PFSK-1 (cell line): ENCODE measurements at regions not wholly inside any gene's neighbourhood (a gene's known extent, or its start where the extent isn't known, plus 50 kb on each side); places are given as distances from the start of the nearest gene placed in this dataset.

Source experiments
- FOXP2 ChIP-seq: optimal IDR thresholded peaks from 2 replicates; pipeline ENCODE3; 2011; ENCODE audit warnings: borderline replicate concordance, control low read depth, inconsistent platforms; ENCODE audit not compliant: insufficient read depth; ENCODE audit errors: extremely low read length, extremely low read depth
- POLR2AphosphoS5 ChIP-seq: IDR thresholded peaks from 2 replicates; pipeline ENCODE4 v1.6.1; 2012; ENCODE audit warnings: low read depth, mild to moderate bottlenecking, control low read depth, low read length, moderate library complexity
- SIN3A ChIP-seq: IDR thresholded peaks from 2 replicates; pipeline ENCODE4 v1.6.1; 2012; ENCODE audit warnings: mild to moderate bottlenecking, low read length, moderate library complexity, borderline replicate concordance; ENCODE audit not compliant: insufficient read depth
- TAF1 ChIP-seq: IDR thresholded peaks from 2 replicates; pipeline ENCODE4 v1.6.1; 2012; ENCODE audit warnings: low read length, control low read depth, borderline replicate concordance; ENCODE audit not compliant: insufficient read depth
- TF ChIP-seq, protein P1 (sequence below), 2 experiments: IDR thresholded peaks; 2 replicates each; pipeline versions ENCODE4 v1.6.1 to v1.8.0; 2011 to 2012; ENCODE audit warnings: low read depth in 2 of 2, low read length in 2 of 2, control low read depth in 1 of 2, inconsistent platforms in 1 of 2, mild to moderate bottlenecking in 1 of 2, moderate library complexity in 1 of 2; ENCODE audit not compliant: insufficient read depth in 1 of 2

DNA sequence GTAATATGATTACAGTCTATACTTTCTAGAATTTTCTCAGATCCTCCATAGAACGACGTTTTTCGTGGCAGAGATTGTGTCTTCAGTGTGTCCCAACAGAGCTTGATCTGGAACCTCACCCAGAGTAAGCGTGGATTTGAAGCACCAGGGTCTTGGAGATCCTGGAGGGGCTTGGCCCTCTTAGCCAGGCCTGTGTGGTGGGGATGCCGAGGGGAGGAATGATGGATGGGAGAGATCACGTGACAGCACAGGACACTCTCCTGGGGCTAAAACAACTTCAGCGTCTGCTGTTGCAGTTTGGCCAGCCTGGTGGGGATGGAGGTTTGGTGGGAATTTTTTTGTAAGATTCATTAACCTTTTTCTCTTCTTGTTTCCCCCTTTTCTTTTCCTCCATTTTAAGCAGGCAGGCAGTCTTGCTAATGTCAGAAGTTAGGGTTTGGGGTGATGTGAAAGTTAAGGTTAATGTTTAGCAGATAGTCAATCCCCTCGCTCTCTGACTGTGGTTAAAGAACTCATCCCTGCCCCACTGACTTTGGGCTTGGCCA, 100.7 kb upstream of the SULF2 start:
- TF ChIP-seq TAF1 (no peak), SIN3A (no peak), POLR2AphosphoS5 (no peak), FOXP2 (no peak)
- TF ChIP-seq, protein P1, sequence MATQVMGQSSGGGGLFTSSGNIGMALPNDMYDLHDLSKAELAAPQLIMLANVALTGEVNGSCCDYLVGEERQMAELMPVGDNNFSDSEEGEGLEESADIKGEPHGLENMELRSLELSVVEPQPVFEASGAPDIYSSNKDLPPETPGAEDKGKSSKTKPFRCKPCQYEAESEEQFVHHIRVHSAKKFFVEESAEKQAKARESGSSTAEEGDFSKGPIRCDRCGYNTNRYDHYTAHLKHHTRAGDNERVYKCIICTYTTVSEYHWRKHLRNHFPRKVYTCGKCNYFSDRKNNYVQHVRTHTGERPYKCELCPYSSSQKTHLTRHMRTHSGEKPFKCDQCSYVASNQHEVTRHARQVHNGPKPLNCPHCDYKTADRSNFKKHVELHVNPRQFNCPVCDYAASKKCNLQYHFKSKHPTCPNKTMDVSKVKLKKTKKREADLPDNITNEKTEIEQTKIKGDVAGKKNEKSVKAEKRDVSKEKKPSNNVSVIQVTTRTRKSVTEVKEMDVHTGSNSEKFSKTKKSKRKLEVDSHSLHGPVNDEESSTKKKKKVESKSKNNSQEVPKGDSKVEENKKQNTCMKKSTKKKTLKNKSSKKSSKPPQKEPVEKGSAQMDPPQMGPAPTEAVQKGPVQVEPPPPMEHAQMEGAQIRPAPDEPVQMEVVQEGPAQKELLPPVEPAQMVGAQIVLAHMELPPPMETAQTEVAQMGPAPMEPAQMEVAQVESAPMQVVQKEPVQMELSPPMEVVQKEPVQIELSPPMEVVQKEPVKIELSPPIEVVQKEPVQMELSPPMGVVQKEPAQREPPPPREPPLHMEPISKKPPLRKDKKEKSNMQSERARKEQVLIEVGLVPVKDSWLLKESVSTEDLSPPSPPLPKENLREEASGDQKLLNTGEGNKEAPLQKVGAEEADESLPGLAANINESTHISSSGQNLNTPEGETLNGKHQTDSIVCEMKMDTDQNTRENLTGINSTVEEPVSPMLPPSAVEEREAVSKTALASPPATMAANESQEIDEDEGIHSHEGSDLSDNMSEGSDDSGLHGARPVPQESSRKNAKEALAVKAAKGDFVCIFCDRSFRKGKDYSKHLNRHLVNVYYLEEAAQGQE (IDR thresholded peaks at IDR 0.05; ENCODE audit: insufficient read depth in 1 of 2, low read depth in 2 of 2, low read length in 2 of 2), result no peak

DNA sequence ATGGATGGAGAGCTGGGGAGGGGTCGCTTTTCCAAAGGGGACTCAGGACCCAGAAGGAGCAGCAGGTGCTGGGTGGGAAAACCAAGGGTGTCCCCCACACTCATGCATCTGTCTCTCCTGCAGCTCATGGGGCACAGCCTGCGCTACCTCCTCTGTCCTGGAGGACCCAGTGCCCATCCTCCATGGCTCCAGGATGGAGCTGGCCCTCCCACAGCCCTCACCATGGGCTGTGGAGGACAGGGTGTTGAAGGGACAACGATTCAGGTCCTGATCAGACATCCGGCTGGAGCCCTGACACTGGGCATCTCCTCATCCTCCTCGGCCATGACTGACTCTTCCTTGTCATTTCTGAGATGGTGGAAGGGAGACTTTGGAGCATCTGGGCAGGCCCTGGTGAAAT, 97.9 kb upstream of the SULF2 start:
- TF ChIP-seq FOXP2 (no peak), SIN3A (no peak), TAF1 (no peak), POLR2AphosphoS5 (no peak)
- TF ChIP-seq, protein P1 (IDR thresholded peaks at IDR 0.05; ENCODE audit: insufficient read depth in 1 of 2, low read depth in 2 of 2, low read length in 2 of 2), result no peak

DNA sequence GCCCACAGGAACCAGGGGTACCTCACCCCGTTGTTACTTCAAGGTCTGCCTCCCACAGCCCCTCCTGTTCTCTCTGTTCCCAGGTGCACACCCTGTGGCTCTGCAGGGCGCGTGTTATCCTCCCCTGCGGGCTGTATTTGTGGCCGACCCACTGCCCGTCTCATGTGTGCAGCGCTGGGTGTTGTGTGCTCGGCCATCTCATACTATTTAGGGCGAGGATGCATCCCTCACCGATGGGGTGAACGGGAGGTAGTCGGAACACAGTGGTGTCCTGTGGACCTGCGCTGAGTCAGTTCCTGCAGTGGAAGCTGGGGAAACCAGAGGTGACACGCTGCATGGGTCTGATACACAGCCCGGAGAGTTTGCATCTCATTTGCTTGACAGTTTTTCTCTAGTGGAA, 94.5 kb upstream of the SULF2 start:
- TF ChIP-seq SIN3A (no peak), POLR2AphosphoS5 (no peak), TAF1 (no peak), FOXP2 (no peak)
- TF ChIP-seq, protein P1 (IDR thresholded peaks at IDR 0.05; ENCODE audit: insufficient read depth in 1 of 2, low read depth in 2 of 2, low read length in 2 of 2), result no peak

DNA sequence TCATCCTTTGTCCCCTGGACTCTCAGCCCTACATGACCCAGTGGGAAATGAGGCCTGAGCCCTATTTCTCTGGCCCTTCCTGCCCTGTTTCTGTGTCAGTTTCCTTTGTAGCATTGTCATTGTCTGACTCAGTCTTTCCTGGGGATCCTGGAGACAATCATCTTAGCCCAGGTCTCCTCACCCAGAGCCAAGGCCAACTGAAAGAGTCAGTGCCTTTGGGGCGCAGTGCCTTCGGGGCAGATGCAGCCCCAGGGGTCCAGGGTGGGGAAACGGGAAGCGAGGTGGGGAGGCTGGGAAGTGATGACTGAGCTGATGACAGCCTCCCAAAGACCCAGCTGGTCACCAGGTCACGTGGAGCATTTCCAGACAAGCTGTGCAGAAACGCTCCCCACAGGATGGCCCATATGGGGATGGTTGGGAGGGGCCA, 93.3 kb upstream of the SULF2 start:
- TF ChIP-seq TAF1, result no peak
- TF ChIP-seq FOXP2, result no peak
- no peak for TF ChIP-seq SIN3A
- TF ChIP-seq, protein P1 (IDR thresholded peaks at IDR 0.05; ENCODE audit: insufficient read depth in 1 of 2, low read depth in 2 of 2, low read length in 2 of 2), result no peak
- no peak for TF ChIP-seq POLR2AphosphoS5
